Skeletal muscle satellite cell (primary cell): ENCODE measurements at regions not wholly inside any gene's neighbourhood (a gene's known extent, or its start where the extent isn't known, plus 50 kb on each side); places are given as distances from the start of the nearest gene placed in this dataset.

Experiments
- H3K27me3 ChIP-seq: 2 replicates; pipeline ENCODE4 v1.7.0; 2013; ENCODE audit warnings: low read length; ENCODE audit not compliant: control insufficient read depth, insufficient read depth
- H3K36me3 ChIP-seq: 2 replicates; pipeline ENCODE4 v1.7.0; 2013; ENCODE audit warnings: mild to moderate bottlenecking, control low read depth, low read length; ENCODE audit not compliant: insufficient read depth
- H3K4me1 ChIP-seq: 2 replicates; pipeline ENCODE4 v1.7.0; 2013; ENCODE audit warnings: low read length; ENCODE audit not compliant: control insufficient read depth, insufficient read depth
- H3K4me2 ChIP-seq: 2 replicates; pipeline ENCODE4 v1.7.0; 2013; ENCODE audit warnings: mild to moderate bottlenecking, low read length
- H3K4me3 ChIP-seq: 2 replicates; pipeline ENCODE4 v1.7.0; 2013; ENCODE audit warnings: low read length
- H3K9ac ChIP-seq: 2 replicates; pipeline ENCODE4 v1.7.0; 2013; ENCODE audit warnings: mild to moderate bottlenecking, low read depth, low read length, moderate library complexity
- H3K9me3 ChIP-seq: replicated peaks from 2 replicates; pipeline ENCODE4 v1.7.0; 2013; ENCODE audit warnings: mild to moderate bottlenecking, control low read depth, low read length

DNA sequence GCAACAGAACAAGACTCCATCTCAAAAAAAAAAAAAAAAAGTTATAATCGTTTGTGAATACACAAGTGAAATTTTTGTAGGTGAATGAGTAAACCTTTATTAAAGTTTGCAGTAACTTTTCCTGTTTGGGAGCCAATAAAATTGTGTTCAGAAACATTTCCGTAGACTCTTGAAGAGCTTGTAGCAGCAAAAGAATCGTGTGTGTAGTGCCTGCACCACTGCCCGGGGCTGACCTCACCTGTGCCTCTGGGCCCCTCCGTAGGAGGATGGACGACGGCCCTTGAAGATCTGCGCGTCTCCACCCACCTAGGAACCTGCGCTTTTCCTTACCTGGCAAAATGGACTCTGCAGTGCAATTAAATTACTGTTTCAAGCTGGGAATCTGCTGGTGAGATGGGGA lies 366.0 kb downstream of the THBS2 start:
- Histone ChIP-seq H3K9ac (no peak overlapping the region), H3K9me3 (no peaks in the 10 kb centered on the region), H3K4me1 (no peaks in the 10 kb centered on the region), H3K4me3 (no peak overlapping the region), H3K27me3 (peaks cover 2% of the 10 kb centered on the region), H3K4me2 (no peak overlapping the region), H3K36me3 (no peaks in the 10 kb centered on the region)

DNA sequence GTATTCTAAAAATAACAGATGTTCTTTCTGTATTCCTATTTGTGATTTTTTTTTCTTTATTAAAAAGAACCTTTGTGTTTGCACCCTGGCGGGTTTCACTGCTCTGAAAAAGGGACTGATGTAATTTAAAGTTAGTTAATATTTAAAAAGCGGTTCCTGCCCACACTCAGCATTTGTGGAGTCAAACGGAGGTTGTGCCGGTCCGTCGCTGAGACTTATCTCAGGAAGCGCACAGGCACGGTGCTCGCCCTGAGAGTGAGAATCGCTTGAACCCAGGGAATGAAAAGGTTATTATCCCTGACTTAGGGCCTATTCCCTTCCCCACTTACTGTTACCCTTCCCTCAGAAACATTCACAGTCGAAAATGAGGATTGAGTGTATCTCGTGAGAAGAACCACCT lies 366.7 kb downstream of the THBS2 start:
- no peaks in the 10 kb centered on the region for H3K9me3 ChIP-seq

DNA sequence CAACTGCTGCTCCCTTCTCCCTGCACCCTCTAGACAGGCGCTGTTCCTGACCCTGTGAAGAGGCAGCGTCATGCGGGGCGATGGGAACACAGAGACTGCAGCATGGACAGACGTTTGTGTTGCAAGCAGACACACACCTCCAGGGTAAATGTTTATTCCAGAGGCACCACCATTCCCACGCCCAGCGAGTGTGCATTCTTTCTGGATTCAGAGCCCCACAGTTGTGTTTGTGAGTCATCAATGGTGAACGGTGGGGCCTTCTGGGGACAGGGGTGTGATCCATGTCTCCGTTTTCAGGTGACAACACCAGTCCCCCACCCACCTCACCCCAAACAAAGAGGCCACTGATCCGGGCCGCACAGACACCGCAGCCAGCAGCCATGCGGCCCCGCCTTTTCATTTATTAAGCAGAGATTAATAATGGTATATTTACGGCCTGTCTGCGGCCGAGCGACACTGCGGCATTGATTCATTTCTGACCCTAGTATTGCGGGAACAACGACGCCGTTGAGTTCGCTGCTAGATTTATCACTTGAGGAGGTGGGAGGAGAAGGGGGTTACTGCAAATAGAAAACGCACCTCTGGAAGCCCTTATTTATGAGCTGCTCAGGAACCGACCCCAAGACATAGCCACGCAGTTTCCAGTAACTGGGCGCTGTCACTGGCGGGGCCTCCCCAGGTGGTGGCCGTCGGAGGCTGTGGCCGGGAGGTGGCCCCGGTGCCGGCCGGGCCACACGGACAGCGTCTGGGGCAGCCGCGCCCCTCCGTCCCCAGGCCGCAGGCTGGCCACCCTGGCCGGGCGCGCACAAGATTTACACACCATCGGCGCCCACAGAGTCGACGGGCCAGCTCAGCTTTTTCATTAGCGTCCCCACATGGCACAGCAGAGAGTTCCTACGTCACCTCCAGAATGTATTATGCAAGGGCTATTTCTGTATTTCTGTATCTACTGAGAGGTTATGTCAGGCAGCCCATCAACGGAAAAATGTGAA lies 367.6 kb downstream of the THBS2 start:
- Histone ChIP-seq H3K4me1 (no peaks in the 10 kb centered on the region), H3K36me3 (no peaks in the 10 kb centered on the region), H3K4me3 (no peak overlapping the region), H3K27me3 (no peaks in the 10 kb centered on the region), H3K4me2 (no peak overlapping the region), H3K9ac (no peak overlapping the region), H3K9me3 (no peaks in the 10 kb centered on the region)

More for the DNA sequence above, 366.7 kb downstream of the THBS2 start:
- no peaks in the 10 kb centered on the region for H3K36me3 ChIP-seq
- no peaks in the 10 kb centered on the region for H3K4me1 ChIP-seq
- no peak overlapping the region for H3K9ac ChIP-seq
- H3K27me3 ChIP-seq, result no peaks in the 10 kb centered on the region
- no peak overlapping the region for H3K4me3 ChIP-seq
- H3K4me2 ChIP-seq, result no peak overlapping the region

DNA sequence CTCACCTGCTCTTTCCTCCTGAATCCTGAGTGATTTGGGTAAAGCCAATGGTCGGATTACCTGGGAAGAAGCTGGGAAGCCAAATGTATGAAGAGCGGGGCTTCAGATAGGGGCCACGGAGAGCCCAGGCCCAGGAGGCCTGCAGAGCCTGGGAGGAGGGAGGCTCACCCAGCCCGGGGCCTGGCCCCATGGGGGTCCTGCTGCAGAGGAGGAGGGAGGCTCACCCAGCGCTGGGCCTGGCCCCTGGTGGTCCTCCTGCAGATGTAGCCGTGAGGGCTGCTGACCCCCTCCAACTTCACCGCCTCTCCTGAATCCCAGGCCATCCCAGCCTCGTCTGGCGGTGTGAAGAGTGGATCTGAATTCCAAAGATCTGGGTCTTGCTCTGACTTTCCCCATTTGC lies 368.4 kb downstream of the THBS2 start:
- Histone ChIP-seq H3K4me3 (no peak overlapping the region), H3K27me3 (no peaks in the 10 kb centered on the region), H3K9ac (no peak overlapping the region), H3K9me3 (no peaks in the 10 kb centered on the region), H3K36me3 (no peaks in the 10 kb centered on the region), H3K4me2 (no peak overlapping the region), H3K4me1 (no peaks in the 10 kb centered on the region)

DNA sequence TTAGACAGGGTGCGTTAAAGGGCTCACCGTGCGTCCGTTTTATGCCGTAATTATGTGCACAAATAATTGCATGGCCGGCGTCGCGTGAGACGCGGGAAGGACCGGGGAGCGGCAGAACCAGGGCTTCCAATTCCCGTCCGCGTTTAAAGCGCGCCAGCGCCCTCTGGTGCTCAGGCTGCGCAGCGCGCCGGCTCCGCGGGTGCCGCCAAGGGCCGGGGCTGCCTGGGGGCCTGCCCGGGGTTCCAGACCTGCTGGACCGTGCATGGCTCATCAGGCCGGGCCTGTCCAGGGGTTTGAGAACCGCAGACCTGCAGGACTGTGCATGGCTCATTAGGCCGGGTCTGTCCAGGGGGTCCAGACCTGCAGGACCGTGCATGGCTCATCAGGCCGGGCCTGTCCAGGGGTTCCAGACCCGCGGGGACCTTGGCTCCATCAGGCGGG lies 369.0 kb downstream of the THBS2 start:
- no peaks in the 10 kb centered on the region for H3K4me1 ChIP-seq
- H3K36me3 ChIP-seq, result no peaks in the 10 kb centered on the region
- H3K4me3 ChIP-seq, result no peak overlapping the region
- H3K9me3 ChIP-seq, result no peaks in the 10 kb centered on the region
- H3K4me2 ChIP-seq, result peak overlapping the region; percentile 57
- no peaks in the 10 kb centered on the region for H3K27me3 ChIP-seq
- no peak overlapping the region for H3K9ac ChIP-seq

DNA sequence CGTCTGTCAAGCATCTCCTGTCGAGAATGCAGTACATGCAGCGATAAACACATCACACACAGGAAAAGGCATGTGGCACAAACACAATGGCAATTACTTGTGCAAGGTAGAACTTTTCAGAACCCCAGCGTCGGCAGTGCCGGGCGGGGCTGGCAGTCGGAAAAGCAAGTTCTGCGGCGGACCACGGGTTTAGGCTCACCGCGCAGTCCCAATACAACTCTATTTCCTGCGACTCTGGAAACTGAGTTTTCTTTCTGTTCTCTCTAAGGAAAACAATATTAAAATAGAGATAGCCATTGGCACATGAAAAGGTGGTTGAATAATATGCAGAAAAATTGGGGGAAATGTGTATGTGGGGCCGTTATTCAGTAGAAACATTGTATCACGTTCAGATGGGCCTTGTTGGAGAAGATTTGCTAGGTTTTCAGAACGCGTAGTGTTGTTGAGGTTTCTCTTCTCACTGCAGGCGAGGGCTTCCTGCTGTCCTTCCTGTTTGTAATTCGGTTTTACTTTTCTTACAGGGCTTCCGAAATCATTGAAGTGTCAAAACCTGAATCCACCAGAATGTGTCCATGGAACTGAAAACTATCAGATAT lies 369.5 kb downstream of the THBS2 start:
- Histone ChIP-seq H3K36me3 (no peaks in the 10 kb centered on the region), H3K4me3 (no peak overlapping the region), H3K9ac (no peak overlapping the region)

DNA sequence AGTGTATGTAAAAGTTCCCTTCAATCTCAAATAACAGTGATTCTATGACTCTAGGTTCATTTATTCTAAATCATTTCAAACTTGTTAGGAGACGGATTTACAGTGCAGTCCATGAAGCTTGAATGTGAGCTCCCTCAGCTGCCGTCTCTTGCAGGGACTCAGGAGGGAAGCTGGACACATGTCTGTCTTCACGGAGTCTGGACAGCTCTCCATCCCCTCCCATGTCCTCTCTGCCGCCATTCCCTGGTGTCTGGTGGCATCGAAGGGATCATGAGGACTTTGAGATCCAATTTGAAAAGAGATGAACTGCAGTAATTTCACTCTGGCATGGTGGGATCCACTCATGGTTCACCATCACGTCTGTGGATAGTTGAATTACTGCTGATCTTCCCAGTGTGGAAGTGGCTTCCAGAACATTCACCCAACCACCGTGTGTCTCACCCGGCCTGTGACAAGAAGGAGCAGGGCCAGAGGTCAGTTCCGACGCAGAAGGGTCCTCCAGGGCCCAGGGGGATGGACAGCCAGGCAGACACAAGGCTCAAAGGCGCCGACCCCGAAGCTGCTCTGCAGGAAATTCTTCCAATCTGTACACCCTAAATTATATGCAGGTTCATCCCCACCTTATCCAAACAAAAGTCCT lies 370.1 kb downstream of the THBS2 start:
- Histone ChIP-seq H3K9me3 (no peaks in the 10 kb centered on the region), H3K9ac (no peak overlapping the region), H3K4me2 (no peak overlapping the region), H3K4me3 (no peak overlapping the region), H3K36me3 (no peaks in the 10 kb centered on the region), H3K4me1 (no peaks in the 10 kb centered on the region), H3K27me3 (no peaks in the 10 kb centered on the region)

More for the DNA sequence above, 369.5 kb downstream of the THBS2 start:
- Histone ChIP-seq H3K27me3 (no peaks in the 10 kb centered on the region), H3K9me3 (no peaks in the 10 kb centered on the region), H3K4me1 (no peaks in the 10 kb centered on the region), H3K4me2 (peak overlapping the region; percentile 57)

DNA sequence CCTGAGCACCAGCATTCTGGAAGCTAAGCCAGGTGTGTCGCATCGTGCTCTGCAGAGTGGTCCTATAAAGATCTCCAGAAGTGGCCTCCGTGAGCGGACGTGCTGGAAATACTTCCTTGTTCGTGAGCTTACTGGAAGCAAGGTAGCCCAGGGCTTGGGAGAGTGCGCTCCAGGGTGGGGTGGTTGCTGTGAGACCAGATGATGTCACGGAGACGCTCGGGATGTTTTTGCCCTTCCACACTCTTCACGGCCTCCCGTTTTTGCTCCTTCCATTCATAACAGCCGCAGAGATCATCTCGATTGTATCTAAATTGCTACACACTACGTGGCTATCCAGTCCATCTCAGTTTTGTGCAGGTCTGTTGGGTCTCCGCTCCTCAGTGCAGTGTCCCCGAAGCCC lies 373.4 kb downstream of the THBS2 start:
- Histone ChIP-seq H3K4me3 (no peak overlapping the region), H3K4me1 (no peaks in the 10 kb centered on the region), H3K27me3 (peaks cover 3% of the 10 kb centered on the region), H3K9ac (no peak overlapping the region), H3K4me2 (no peak overlapping the region), H3K9me3 (no peaks in the 10 kb centered on the region), H3K36me3 (no peaks in the 10 kb centered on the region)

DNA sequence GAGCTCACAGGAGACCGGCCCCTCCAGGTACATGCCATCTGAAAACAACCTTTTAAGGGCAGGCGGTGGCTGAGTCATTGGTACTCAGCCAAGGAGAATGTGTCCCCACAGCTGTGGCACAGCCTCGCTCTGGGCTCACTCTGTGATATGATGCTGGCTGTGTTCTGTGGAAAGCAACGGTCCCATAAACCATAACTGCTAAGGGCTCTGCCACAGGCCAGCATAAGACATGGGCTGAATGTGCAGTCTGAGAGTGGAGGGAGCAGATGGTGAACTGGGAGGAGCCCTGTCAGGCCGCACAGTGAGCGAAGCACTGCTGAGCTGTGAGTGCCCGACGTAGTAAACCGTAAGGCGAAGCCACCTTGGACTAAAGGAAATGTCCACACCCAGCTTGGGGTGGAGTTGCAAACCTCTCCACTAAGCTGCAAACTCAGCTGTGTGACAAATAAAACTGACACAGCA lies 375.8 kb downstream of the THBS2 start:
- no peaks in the 10 kb centered on the region for H3K4me1 ChIP-seq

DNA sequence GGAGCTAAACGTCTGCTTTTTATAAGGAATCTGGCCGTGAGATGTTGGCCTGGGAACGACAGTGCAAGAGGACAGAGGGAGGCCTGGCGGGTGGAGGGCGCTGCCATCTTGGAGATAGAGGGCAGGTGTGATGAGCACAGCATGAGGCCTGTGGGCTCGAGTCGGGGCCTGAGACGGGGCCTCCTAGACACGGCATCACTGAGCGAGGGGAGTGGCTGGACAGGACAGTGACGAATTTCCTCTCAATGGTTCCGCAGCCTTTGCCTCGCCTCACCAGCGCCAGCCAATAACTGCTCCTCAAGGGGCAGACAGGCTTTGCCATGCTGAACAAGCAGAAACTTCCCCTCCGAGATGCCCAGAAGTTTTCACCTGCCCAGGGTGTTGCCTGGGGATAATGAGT lies 376.7 kb downstream of the THBS2 start:
- Histone ChIP-seq H3K4me1 (no peaks in the 10 kb centered on the region), H3K4me3 (no peak overlapping the region), H3K4me2 (no peak overlapping the region), H3K9me3 (no peaks in the 10 kb centered on the region), H3K9ac (no peak overlapping the region), H3K36me3 (no peaks in the 10 kb centered on the region), H3K27me3 (peaks cover 3% of the 10 kb centered on the region)

More for the DNA sequence above, 375.8 kb downstream of the THBS2 start:
- peaks cover 3% of the 10 kb centered on the region for H3K27me3 ChIP-seq
- H3K9me3 ChIP-seq, result no peaks in the 10 kb centered on the region
- H3K9ac ChIP-seq, result no peak overlapping the region
- no peaks in the 10 kb centered on the region for H3K36me3 ChIP-seq
- no peak overlapping the region for H3K4me3 ChIP-seq
- H3K4me2 ChIP-seq, result no peak overlapping the region

DNA sequence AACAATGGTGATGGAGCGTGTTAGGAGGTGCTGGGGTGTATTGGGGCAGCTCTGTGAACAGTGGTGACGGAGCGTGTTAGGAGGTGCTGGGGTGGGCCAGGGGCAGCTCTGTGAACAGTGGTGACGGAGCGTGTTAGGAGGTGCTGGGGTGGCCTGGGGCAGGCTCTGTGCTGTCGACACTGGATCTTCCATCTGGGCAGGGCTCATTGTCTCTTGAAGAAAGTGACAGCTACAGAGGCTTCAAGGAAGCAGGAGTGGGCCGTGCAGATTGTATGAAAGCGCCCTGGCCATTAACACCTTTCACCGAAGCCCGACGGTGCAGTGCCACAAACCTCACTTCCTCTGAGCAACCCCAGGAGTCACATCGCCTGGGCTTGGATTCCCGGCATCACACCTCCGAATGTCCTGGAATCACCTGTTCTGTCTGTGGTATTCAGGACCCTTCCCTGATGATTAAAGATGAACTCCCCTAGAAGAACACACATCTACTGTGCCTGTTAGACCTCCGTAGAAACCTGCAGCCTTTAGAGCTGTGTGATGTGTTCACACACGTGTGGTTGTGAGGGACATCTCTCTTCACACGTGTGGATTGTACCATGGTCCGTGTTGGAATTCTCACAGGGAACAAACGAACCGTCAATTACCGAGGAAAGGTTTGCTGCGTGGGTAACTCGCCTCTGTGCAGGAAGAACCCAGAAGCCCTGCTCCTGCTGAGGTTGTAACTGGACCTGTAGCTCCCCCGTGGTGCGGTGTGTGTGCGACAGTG lies 377.7 kb downstream of the THBS2 start:
- H3K4me2 ChIP-seq, result no peak overlapping the region
- H3K9ac ChIP-seq, result no peak overlapping the region
- no peaks in the 10 kb centered on the region for H3K4me1 ChIP-seq
- no peaks in the 10 kb centered on the region for H3K9me3 ChIP-seq
- peaks cover 3% of the 10 kb centered on the region for H3K27me3 ChIP-seq
- no peaks in the 10 kb centered on the region for H3K36me3 ChIP-seq
- no peak overlapping the region for H3K4me3 ChIP-seq
